Lower lobe of right lung (tissue), 2 donors: ENCODE measurements at regions not wholly inside any gene's neighbourhood (a gene's known extent, or its start where the extent isn't known, plus 50 kb on each side); places are given as distances from the start of the nearest gene placed in this dataset.

Source experiments
- ATAC-seq, 2 donors: fragments of 200-7000 bp; cut with Tn5 transposase; one replicate each; pipeline ENCODE4 v1.9.1; 2020 to 2022; ENCODE audit warnings: mild to moderate bottlenecking in 2 of 2, moderate library complexity in 2 of 2
- DNase-seq: peaks from one replicate; pipeline ENCODE4 v3.0.0-alpha.2; 2020
- H3K27ac ChIP-seq: fragments of 200-600 bp; one replicate; pipeline ENCODE4 v1.8.0; 2022
- H3K27me3 ChIP-seq: fragments of 200-600 bp; one replicate; pipeline ENCODE4 v1.8.0; 2022; ENCODE audit warnings: low read depth
- H3K36me3 ChIP-seq: fragments of 200-600 bp; one replicate; pipeline ENCODE4 v1.8.0; 2022; ENCODE audit warnings: mild to moderate bottlenecking
- H3K4me1 ChIP-seq: fragments of 200-600 bp; one replicate; pipeline ENCODE4 v1.8.0; 2022
- H3K4me3 ChIP-seq: fragments of 200-600 bp; one replicate; pipeline ENCODE4 v1.8.0; 2022; ENCODE audit warnings: mild to moderate bottlenecking
- H3K9me3 ChIP-seq: fragments of 200-600 bp; one replicate; pipeline ENCODE4 v1.8.0; 2022
- CTCF ChIP-seq: fragments of 200-600 bp; IDR thresholded peaks from one replicate; pipeline ENCODE4 v1.8.0; 2022; ENCODE audit warnings: antibody characterized with exemption, mild to moderate bottlenecking
- intact Hi-C: fragments of 100-400 bp; cut with DNase I; formaldehyde crosslinking; loops from one replicate; pipeline ENCODE4 v1.11.0; 2022
- donor health status: DM: no; HTN: yes; CAD: no; lungs with severe emphysema.

- no peaks in the 10 kb centered on the region for H3K9me3 ChIP-seq
- intact Hi-C loops, result no loop called here
- H3K4me3 ChIP-seq, result no peak overlapping the region
- TF ChIP-seq CTCF, result no peak
- H3K4me1 ChIP-seq, result no peaks in the 10 kb centered on the region
- no peak for ATAC-seq
- H3K27ac ChIP-seq, result no peak overlapping the region
- no peak for DNase-seq
- H3K27me3 ChIP-seq, result peaks cover 7% of the 10 kb centered on the region
- no peaks in the 10 kb centered on the region for H3K36me3 ChIP-seq
These were observed 212.7 kb upstream of the CADM1 start for GRCh38 chr11:115716601-115717529.

GRCh38 chr11:115716080-115716479 is 211.9 kb upstream of the CADM1 start:
- no peaks in the 10 kb centered on the region for H3K9me3 ChIP-seq
- ATAC-seq, result no peak
- peaks cover 12% of the 10 kb centered on the region for H3K27me3 ChIP-seq
- no peaks in the 10 kb centered on the region for H3K36me3 ChIP-seq
- no peak overlapping the region for H3K27ac ChIP-seq
- TF ChIP-seq CTCF, result no peak
- H3K4me3 ChIP-seq, result no peak overlapping the region
- DNase-seq, result no peak
- H3K4me1 ChIP-seq, result no peaks in the 10 kb centered on the region
- intact Hi-C loops, result no loop called here

GRCh38 chr11:115715251-115715770 is 211.1 kb upstream of the CADM1 start:
- no peak for TF ChIP-seq CTCF
- no peaks in the 10 kb centered on the region for H3K9me3 ChIP-seq
- ATAC-seq (no peak), DNase-seq (no peak)
- intact Hi-C loops, result no loop called here
- peaks cover 18% of the 10 kb centered on the region for H3K27me3 ChIP-seq
- H3K27ac ChIP-seq, result no peak overlapping the region
- no peak overlapping the region for H3K4me3 ChIP-seq
- no peaks in the 10 kb centered on the region for H3K4me1 ChIP-seq
- no peaks in the 10 kb centered on the region for H3K36me3 ChIP-seq

- no peak for TF ChIP-seq CTCF
- DNase-seq (no peak), ATAC-seq (no peak)
- peaks cover 24% of the 10 kb centered on the region for H3K27me3 ChIP-seq
- no peak overlapping the region for H3K4me3 ChIP-seq
- H3K9me3 ChIP-seq, result no peaks in the 10 kb centered on the region
- H3K36me3 ChIP-seq, result no peaks in the 10 kb centered on the region
- intact Hi-C loops, result no loop called here
- no peak overlapping the region for H3K27ac ChIP-seq
- H3K4me1 ChIP-seq, result no peaks in the 10 kb centered on the region
These were observed 208.1 kb upstream of the CADM1 start for GRCh38 chr11:115712296-115712695.

GRCh38 chr11:115710980-115711379 is 206.8 kb upstream of the CADM1 start:
- DNase-seq, result no peak

More at GRCh38 chr11:115710980-115711379, 206.8 kb upstream of the CADM1 start:
- no peak for TF ChIP-seq CTCF
- H3K9me3 ChIP-seq, result no peaks in the 10 kb centered on the region
- peaks cover 18% of the 10 kb centered on the region for H3K27me3 ChIP-seq
- no peaks in the 10 kb centered on the region for H3K4me1 ChIP-seq
- intact Hi-C loops, result no loop called here
- ATAC-seq, result no peak
- H3K27ac ChIP-seq, result no peak overlapping the region
- no peaks in the 10 kb centered on the region for H3K36me3 ChIP-seq
- H3K4me3 ChIP-seq, result no peak overlapping the region
